Esophagus muscularis mucosa (tissue), 4 donors: ENCODE measurements at regions not wholly inside any gene's neighbourhood (a gene's known extent, or its start where the extent isn't known, plus 50 kb on each side); places are given as distances from the start of the nearest gene placed in this dataset.

Source experiments
- DNase-seq: peaks from one replicate; pipeline ENCODE4 v3.0.0-alpha.2; 2017; ENCODE audit errors: extremely low spot score
- H3K27ac ChIP-seq, 4 donors: fragments of 200-600 bp; sonication (generic); replicated peaks in 1 of 4; 1 replicate in 3 of 4; 2 replicates in 1 of 4; pipeline ENCODE4 v1.5.1; 2016 to 2019; ENCODE audit warnings: mild to moderate bottlenecking in 1 of 4
- H3K27me3 ChIP-seq, 4 donors: fragments of 200-600 bp; sonication (generic); one replicate each; pipeline versions ENCODE4 v1.5.1 to v1.6.0; 2016 to 2019
- H3K36me3 ChIP-seq, 4 donors: fragments of 200-600 bp; sonication (generic); one replicate each; pipeline ENCODE4 v1.5.1; 2016 to 2019
- H3K4me1 ChIP-seq, 4 donors: fragments of 200-600 bp; sonication (generic); one replicate each; pipeline ENCODE4 v1.5.1; 2016 to 2019
- H3K4me3 ChIP-seq, 4 donors: fragments of 200-600 bp; sonication (generic); 1 replicate in 2 of 4; 2 replicates in 2 of 4; pipeline ENCODE4 v1.5.1; 2016 to 2019; ENCODE audit warnings: mild to moderate bottlenecking in 4 of 4, moderate library complexity in 1 of 4
- H3K9me3 ChIP-seq, 4 donors: fragments of 200-600 bp; sonication (generic); 1 replicate in 3 of 4; 2 replicates in 1 of 4; pipeline ENCODE4 v1.5.1; 2016 to 2019
- CTCF ChIP-seq, 3 experiments: fragments of 200-600 bp in 2 of 3; fragments of 450-650 bp in 1 of 3; sonication (generic) in 2 of 3; IDR thresholded peaks; one replicate each; pipeline ENCODE4 v1.5.1; 2017 to 2019; ENCODE audit warnings: antibody characterized with exemption in 3 of 3, mild to moderate bottlenecking in 2 of 3, moderate library complexity in 1 of 3
- EP300 ChIP-seq: sonication (generic); formaldehyde crosslinking; IDR thresholded peaks from one replicate; pipeline ENCODE4 v1.6.1; 2017; ENCODE audit warnings: antibody characterized with exemption
- POLR2A ChIP-seq: fragments of 450-650 bp; IDR thresholded peaks from one replicate; pipeline ENCODE4 v1.6.1; 2017; ENCODE audit warnings: antibody characterized with exemption, moderate library complexity, mild to moderate bottlenecking, low read depth
- POLR2AphosphoS5 ChIP-seq, 2 donors: sonication (generic); formaldehyde crosslinking; IDR thresholded peaks; one replicate each; pipeline ENCODE4 v1.6.1; 2017; ENCODE audit warnings: antibody characterized with exemption in 2 of 2
- WGBS: methylation state at CpG from one replicate; pipeline ENCODE4 v1.1.5; 2018; 5-methylcytosine and 5-hydroxymethylcytosine counted together
- intact Hi-C: fragments of 100-400 bp; cut with DNase I; formaldehyde crosslinking; loops from one replicate; pipeline ENCODE4 v1.15.1; 2023

- WGBS: 80% methylated on average over 6 of the region's 6 CpGs
- Histone ChIP-seq H3K27ac (peak overlapping the region; percentile 13 to 55 (median 42)), H3K9me3 (no peaks in the 10 kb centered on the region), H3K4me3 (no peak overlapping the region), H3K36me3 (no peaks in the 10 kb centered on the region), H3K27me3 (no peaks in the 10 kb centered on the region), H3K4me1 (peaks cover 5 to 35% (median 34%) of the 10 kb centered on the region in 4 donors)
- DNase-seq: no peak
- intact Hi-C loops: loop anchor here (10.0 kb wide), 1 partner anchor 939 kb away; no protein-coding TSS in a partner anchor
- TF ChIP-seq CTCF (IDR thresholded peaks at IDR 0.05) (no peak), POLR2A (no peak), POLR2AphosphoS5 (IDR thresholded peaks at IDR 0.05) (no peak), EP300 (no peak)
These were observed 358.9 kb downstream of the TNS1 start for GRCh38 chr2:217643789-217644301.

- H3K27ac ChIP-seq: peak overlapping the region in 3 of 4 donors; percentile 29 to 66 (median 62)
- intact Hi-C loops: loop anchor here (10.0 kb wide), 1 partner anchor 938 kb away; no protein-coding TSS in a partner anchor
- H3K27me3 ChIP-seq: no peaks in the 10 kb centered on the region
- peaks cover 5 to 42% (median 34%) of the 10 kb centered on the region in 4 donors for H3K4me1 ChIP-seq
- no peaks in the 10 kb centered on the region for H3K36me3 ChIP-seq
- no peaks in the 10 kb centered on the region for H3K9me3 ChIP-seq
- TF ChIP-seq POLR2A: no peak
- 85% methylated on average over 6 of the region's 6 CpGs for WGBS
- no peak for DNase-seq
- H3K4me3 ChIP-seq: no peak overlapping the region
These were observed 359.9 kb downstream of the TNS1 start for GRCh38 chr2:217642944-217643343.

GRCh38 chr2:217641960-217642359, 360.8 kb downstream of the TNS1 start:
- TF ChIP-seq POLR2AphosphoS5 (IDR thresholded peaks at IDR 0.05) (peak in 1 of 2 donors; percentile 50), POLR2A (no peak)
- Histone ChIP-seq H3K4me1 (peaks cover 8 to 43% (median 35%) of the 10 kb centered on the region in 4 donors), H3K27ac (peak overlapping the region; percentile 34 to 66 (median 58)), H3K36me3 (no peaks in the 10 kb centered on the region), H3K4me3 (no peak overlapping the region), H3K9me3 (no peaks in the 10 kb centered on the region), H3K27me3 (no peaks in the 10 kb centered on the region)
- WGBS: 70% methylated on average over 2 of the region's 2 CpGs
- intact Hi-C loops: loop anchor here (10.0 kb wide), 1 partner anchor 937 kb away; no protein-coding TSS in a partner anchor
- DNase-seq: no peak

GRCh38 chr2:217639481-217639880, 363.3 kb downstream of the TNS1 start:
- DNase-seq: no peak
- Histone ChIP-seq H3K4me1 (peaks cover 10 to 48% (median 38%) of the 10 kb centered on the region in 4 donors), H3K27me3 (no peaks in the 10 kb centered on the region), H3K36me3 (no peaks in the 10 kb centered on the region), H3K4me3 (no peak overlapping the region), H3K9me3 (no peaks in the 10 kb centered on the region), H3K27ac (no peak overlapping the region)
- WGBS: 72% methylated on average over 2 of the region's 2 CpGs
- intact Hi-C loops: no loop called here
- TF ChIP-seq POLR2A (no peak), EP300 (no peak), CTCF (IDR thresholded peaks at IDR 0.05) (no peak), POLR2AphosphoS5 (IDR thresholded peaks at IDR 0.05) (no peak)

- Histone ChIP-seq H3K27me3 (no peaks in the 10 kb centered on the region), H3K4me1 (peaks cover 7 to 48% (median 38%) of the 10 kb centered on the region in 4 donors), H3K36me3 (no peaks in the 10 kb centered on the region), H3K27ac (no peak overlapping the region), H3K4me3 (no peak overlapping the region), H3K9me3 (no peaks in the 10 kb centered on the region)
- 93% methylated on average over 4 of the region's 4 CpGs for WGBS
- no peak for TF ChIP-seq POLR2AphosphoS5 (IDR thresholded peaks at IDR 0.05)
- TF ChIP-seq CTCF (IDR thresholded peaks at IDR 0.05): no peak
- TF ChIP-seq EP300: no peak
- TF ChIP-seq POLR2A: no peak
- intact Hi-C loops: no loop called here
- no peak for DNase-seq
These were observed 364.3 kb downstream of the TNS1 start for GRCh38 chr2:217638533-217638932.

GRCh38 chr2:217638031-217638430, 364.8 kb downstream of the TNS1 start:
- 14% methylated on average over 2 of the region's 2 CpGs for WGBS
- no peak overlapping the region for H3K4me3 ChIP-seq
- H3K27ac ChIP-seq: no peak overlapping the region
- intact Hi-C loops: no loop called here
- H3K4me1 ChIP-seq: peaks cover 5 to 48% (median 39%) of the 10 kb centered on the region in 4 donors
- H3K27me3 ChIP-seq: no peaks in the 10 kb centered on the region
- DNase-seq: no peak
- H3K36me3 ChIP-seq: no peaks in the 10 kb centered on the region
- no peaks in the 10 kb centered on the region for H3K9me3 ChIP-seq
- TF ChIP-seq POLR2A (no peak), POLR2AphosphoS5 (IDR thresholded peaks at IDR 0.05) (no peak), CTCF (IDR thresholded peaks at IDR 0.05) (no peak), EP300 (no peak)
